Stimulated activated CD4-positive, alpha-beta T cell treated with anti-CD3 and anti-CD28 coated beads, TNF-alpha, amount 100 ng/mL, for 1 hour (primary cell): ENCODE measurements at regions not wholly inside any gene's neighbourhood (a gene's known extent, or its start where the extent isn't known, plus 50 kb on each side); places are given as distances from the start of the nearest gene placed in this dataset.

Experiments used
- DNase-seq, 3 donors: peaks; one replicate each; pipeline ENCODE4 v3.0.0-alpha.2; 2020; ENCODE audit warnings: low read depth in 3 of 3, low spot score in 1 of 3

DNA sequence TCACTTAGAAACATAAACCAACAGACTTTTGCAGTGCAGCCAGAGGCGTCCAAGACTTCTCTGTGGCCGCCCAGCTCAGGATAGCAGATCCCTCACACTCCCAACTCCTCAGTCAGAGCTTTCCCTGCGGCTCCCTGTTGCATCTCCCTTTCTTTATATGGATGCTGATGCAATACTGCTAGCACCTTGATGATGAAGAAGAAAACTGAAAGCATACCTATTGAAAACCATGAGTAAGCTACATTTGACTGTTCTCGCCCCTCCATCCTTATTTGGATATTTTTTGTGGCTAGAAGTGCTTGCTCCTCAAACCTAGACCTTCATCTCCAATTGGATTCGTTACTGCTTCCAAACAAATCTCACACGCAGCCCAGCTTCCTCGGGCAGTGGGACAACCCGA is 57.3 kb upstream of the UBL3 start:
- DNase-seq, result no peak

GRCh38 chr13:29906432-29907011 is 56.1 kb upstream of the UBL3 start:
- no peak for DNase-seq

DNA sequence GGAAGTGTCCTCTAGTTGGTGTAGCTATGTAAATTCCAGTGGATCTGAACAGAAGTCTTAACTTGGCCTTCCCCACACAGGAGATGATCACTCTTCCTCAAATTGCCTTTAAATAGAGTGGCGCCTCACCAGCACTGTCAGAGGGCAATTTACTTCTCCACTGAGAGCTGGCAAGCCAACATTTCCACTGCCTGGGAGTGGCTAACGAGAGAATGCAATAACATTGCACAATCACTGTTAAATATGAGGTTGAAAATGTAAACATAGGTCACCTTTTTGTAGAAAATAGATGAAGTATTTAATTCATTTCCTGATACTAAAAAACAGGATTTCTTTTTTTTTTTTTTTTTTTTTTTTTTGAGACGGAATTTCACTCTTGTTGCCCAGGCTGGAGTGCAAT is 55.4 kb upstream of the UBL3 start:
- no peak for DNase-seq

GRCh38 chr13:29903996-29904395 is 53.6 kb upstream of the UBL3 start:
- DNase-seq, result no peak

DNA sequence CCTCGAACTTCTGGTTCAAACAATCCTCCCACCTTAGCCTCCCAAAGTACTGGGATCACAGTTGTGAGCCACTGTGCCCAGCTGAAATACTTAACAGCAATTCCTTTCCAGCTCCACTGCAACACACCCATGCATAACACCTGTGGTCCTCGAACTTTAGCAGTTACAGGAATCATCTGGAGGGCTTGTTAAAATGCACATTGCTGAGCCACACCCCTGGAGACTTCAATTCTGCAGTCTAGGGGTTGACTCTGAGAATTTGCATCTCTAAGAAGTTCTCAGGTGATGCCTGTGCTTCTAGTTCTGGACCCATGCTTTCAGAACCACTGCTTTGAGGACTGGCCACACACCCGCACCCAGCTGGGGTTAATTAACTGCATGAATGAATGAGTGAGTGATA is 53.1 kb upstream of the UBL3 start:
- DNase-seq, result no peak

DNA sequence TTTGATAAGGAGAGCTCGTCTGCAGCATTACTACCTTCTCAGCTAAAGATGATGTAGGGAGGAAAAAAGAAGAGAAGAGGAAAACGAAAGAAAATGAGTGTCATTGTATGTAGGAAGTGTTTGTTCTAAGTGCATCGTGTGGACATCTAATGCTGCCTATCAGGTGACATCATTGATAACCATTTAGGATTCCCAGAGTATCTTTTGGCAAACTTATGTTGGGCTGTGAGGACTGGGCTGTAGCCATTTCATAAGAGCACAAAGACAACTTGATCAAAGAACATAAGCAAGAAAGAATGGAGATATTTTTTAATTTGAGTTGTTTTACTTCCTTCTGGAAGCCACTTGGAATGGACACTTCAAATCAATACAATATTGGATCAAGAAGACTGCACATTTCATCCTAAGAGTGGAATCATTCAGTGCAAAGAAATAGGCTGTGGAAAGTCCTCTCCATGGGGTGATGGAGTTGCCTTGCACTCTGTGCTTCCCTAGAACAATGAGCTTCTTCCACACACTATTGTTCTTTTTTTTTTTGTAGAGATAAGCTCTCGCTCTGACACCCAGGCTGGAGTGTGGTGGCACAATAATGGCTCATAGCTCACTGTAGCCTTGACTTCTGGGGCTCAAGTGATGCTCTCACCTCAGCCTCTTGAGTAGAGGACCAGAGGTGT is 52.4 kb upstream of the UBL3 start:
- no peak for DNase-seq

DNA sequence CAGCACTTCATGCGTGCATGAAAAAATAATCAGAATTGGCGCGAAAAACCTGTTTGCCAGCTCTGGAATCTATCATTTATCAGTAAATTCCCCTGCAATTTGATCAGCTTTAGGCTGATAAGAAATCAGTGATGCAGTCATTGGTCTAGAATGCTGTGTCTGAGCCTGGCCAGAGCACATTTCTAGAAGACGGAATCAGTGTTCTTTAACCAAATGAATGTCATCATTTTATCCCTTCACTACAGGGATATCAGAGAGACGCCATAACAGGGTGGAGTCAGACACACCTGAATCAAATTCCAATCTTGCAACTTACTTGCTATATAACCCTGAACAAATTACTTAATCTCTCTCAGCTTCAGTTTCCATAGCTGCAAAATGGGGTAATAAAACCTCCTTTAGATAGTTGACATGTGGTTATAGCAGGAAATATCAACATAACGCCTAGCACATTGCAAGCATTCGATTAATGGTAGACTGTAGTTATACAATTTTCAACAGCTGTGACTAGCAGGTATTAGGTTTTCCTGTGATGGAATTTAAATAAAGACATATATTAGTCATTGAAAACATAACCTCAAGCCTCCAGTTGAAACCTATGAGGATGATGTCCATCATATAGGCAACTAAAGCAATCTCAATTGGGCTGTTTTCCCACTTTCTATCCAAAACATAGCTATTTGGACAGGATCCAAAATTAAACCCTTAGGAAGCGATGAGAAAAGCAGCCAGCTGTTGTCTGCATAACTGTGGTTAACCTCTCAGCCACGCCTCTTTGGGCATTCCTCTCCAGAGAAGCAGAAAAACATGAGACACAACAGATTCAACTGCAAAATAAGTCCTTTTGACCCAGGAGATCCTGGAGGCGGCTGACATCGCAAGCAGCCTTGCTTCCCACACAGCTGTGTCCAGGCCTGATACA is 51.6 kb upstream of the UBL3 start:
- DNase-seq, result no peak
